ENCODE measurements at regions not wholly inside any gene's neighbourhood (a gene's known extent, or its start where the extent isn't known, plus 50 kb on each side); places are given as distances from the start of the nearest gene placed in this dataset.

DNA sequence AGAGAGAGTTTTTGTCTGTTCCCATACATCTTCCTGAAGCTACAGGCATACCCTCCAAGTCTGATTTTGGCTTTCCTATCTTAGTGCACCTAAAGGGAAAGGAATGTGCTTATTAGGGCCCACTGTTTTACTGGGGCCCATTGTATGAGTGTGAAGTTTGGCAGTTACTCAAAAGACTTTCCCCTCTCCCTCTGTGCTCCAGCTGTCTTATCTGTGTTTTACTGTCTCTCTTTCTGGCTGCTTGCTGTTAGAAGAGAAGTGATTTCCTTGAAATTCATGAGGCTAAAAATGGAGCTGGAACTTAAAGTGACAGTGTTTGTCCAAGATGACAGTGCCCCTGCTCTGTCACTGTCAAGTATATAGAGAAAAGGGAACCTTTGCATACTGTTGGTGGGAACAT, 436.2 kb downstream of the OCA2 start:
- Histone ChIP-seq H3K36me3 (no peaks in the 10 kb centered on the region), H3K4me3 (no peak overlapping the region), H3K4me1 (no peaks in the 10 kb centered on the region), H3K9me3 (no peaks in the 10 kb centered on the region), H3K27ac (no peak overlapping the region), H3K27me3 (no peaks in the 10 kb centered on the region)
- DNase-seq (no peak), ATAC-seq (no peak)
- TF ChIP-seq, protein P1, sequence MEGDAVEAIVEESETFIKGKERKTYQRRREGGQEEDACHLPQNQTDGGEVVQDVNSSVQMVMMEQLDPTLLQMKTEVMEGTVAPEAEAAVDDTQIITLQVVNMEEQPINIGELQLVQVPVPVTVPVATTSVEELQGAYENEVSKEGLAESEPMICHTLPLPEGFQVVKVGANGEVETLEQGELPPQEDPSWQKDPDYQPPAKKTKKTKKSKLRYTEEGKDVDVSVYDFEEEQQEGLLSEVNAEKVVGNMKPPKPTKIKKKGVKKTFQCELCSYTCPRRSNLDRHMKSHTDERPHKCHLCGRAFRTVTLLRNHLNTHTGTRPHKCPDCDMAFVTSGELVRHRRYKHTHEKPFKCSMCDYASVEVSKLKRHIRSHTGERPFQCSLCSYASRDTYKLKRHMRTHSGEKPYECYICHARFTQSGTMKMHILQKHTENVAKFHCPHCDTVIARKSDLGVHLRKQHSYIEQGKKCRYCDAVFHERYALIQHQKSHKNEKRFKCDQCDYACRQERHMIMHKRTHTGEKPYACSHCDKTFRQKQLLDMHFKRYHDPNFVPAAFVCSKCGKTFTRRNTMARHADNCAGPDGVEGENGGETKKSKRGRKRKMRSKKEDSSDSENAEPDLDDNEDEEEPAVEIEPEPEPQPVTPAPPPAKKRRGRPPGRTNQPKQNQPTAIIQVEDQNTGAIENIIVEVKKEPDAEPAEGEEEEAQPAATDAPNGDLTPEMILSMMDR (IDR thresholded peaks at IDR 0.05): no peak
- intact Hi-C loops (cut with DNase I): no loop called here

DNA sequence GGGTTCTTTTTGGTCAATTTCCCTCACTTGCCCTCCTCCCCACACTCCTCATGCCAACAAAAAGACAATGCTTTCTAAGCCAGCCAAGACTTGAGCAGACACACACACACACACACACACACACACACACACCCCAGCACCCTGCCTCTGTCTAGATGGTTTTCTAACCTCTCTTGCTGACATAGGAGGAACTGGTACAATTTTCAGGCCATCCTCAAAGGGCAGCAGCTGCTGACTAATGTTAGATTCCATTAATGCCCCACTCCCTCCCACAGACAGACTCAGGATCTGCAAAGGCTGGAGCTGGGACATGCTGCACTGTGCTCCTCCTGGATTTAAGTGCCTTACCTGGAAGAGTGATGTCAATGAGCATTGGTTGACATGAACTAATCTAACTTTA, 438.4 kb downstream of the OCA2 start:
- DNase-seq (no peak), ATAC-seq (no peak)
- intact Hi-C loops (cut with DNase I): no loop called here
- Histone ChIP-seq H3K4me3 (no peak overlapping the region), H3K36me3 (no peaks in the 10 kb centered on the region), H3K27ac (no peak overlapping the region), H3K9me3 (no peaks in the 10 kb centered on the region), H3K4me1 (no peaks in the 10 kb centered on the region), H3K27me3 (no peaks in the 10 kb centered on the region)
- TF ChIP-seq, protein P1 (IDR thresholded peaks at IDR 0.05): no peak

DNA sequence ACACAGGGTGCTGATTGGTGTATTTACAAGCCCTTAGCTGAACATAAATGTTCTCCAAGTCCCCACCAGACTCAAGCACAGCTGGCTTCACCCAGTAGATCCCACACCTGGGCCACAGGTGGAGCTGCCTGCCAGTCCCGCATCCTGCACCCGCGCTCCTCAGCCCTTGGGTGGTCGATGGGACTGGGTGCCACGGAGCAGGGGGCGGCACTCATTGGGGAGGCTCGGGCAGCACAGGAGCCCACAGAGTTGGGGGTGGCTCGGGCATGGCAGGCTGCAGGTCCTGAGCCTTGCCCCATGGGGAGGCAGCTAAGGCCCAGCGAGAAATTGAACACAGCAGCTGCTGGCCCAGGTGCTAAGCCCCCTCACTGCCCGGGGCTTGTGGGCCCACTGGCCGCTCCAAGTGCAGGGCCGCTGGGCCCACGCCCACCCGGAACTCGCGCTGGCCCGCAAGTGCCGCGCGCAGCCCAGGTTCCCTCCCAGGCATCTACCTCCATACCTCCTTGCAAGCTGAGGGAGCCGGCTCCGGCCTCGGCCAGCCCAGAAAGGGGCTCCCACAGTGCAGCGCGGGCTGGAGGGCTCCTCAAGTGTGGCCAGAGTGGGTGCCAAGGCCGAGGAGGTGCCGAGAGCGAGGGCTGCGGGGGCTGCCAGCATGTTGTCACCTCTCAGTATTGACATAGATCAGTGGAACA, 442.7 kb downstream of the OCA2 start:
- Histone ChIP-seq H3K4me3 (no peak overlapping the region), H3K36me3 (no peaks in the 10 kb centered on the region), H3K27ac (no peak overlapping the region), H3K27me3 (no peaks in the 10 kb centered on the region), H3K4me1 (no peaks in the 10 kb centered on the region), H3K9me3 (no peaks in the 10 kb centered on the region)
- DNase-seq: no peak
- no peak for ATAC-seq
- intact Hi-C loops (cut with DNase I): no loop called here
- TF ChIP-seq, protein P1 (IDR thresholded peaks at IDR 0.05): no peak

DNA sequence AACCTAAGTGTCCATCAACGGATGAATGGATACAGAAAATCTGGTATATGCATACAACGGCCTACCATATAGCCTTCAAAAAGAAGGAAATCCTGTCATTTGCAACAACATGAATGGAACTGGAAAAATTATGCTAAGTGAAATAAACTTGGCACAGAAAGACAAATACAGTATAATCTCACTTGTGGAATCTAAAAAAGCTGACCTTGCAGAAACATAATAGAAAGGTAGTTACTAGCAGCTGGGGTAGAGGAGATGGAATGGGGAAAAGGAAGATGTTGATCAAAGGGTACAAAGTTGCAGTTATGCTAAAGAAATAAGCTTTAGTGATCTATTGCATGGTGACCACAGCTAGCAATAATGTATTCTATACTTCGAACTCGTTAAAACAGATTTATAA, 444.1 kb downstream of the OCA2 start:
- TF ChIP-seq, protein P1 (IDR thresholded peaks at IDR 0.05): no peak
- ATAC-seq (no peak), DNase-seq (no peak)
- H3K27me3 ChIP-seq: no peaks in the 10 kb centered on the region
- no peaks in the 10 kb centered on the region for H3K36me3 ChIP-seq
- H3K27ac ChIP-seq: no peak overlapping the region
- intact Hi-C loops (cut with DNase I): no loop called here
- H3K9me3 ChIP-seq: no peaks in the 10 kb centered on the region
- no peaks in the 10 kb centered on the region for H3K4me1 ChIP-seq
- H3K4me3 ChIP-seq: no peak overlapping the region

DNA sequence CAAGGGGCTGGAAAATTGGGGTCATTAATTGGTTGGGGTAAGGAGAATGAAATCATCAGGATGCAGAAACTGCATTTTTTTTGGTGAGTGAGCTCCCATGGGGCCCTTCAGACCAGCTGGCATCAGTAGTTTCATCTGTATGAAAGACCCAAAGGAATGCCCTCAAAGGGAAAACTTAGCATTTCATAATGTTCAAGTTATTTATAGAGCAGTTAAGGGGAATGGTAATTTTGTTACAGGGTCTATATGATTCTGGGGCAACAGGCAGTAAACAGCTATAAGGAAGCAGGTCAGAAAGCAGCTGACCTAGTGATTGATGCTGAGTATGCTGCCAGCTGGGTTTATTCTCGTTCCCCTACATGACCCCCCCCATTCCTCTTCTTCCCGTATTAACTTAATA, 448.9 kb downstream of the OCA2 start:
- no peaks in the 10 kb centered on the region for H3K4me1 ChIP-seq
- no peaks in the 10 kb centered on the region for H3K36me3 ChIP-seq
- intact Hi-C loops (cut with DNase I): no loop called here
- no peak overlapping the region for H3K27ac ChIP-seq
- no peaks in the 10 kb centered on the region for H3K9me3 ChIP-seq
- no peak for DNase-seq
- ATAC-seq: no peak
- no peak overlapping the region for H3K4me3 ChIP-seq
- TF ChIP-seq, protein P1 (IDR thresholded peaks at IDR 0.05): no peak
- no peaks in the 10 kb centered on the region for H3K27me3 ChIP-seq

DNA sequence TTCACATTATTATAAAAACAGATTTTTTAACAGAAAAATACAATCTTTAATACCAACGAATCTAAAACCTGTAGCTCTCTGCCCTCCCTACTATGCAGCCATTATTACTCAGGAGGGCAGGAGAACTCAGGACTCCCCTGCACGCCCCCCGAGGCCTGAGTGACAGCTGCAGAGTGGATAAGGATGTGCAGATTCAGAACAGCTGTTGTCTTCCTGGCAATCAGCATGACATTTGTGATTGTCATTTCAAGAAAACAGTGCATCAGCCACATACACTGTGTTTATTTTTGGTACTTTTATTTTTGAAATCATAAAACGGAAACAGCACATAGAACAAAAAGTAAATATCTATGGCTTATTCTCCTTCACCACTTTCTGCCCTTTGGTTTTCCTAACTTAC, 450.8 kb downstream of the OCA2 start:
- Histone ChIP-seq H3K9me3 (no peaks in the 10 kb centered on the region), H3K36me3 (no peaks in the 10 kb centered on the region), H3K4me1 (no peaks in the 10 kb centered on the region), H3K27ac (no peak overlapping the region), H3K27me3 (no peaks in the 10 kb centered on the region), H3K4me3 (no peak overlapping the region)
- intact Hi-C loops (cut with DNase I): no loop called here
- TF ChIP-seq, protein P1 (IDR thresholded peaks at IDR 0.05): no peak
- ATAC-seq: no peak
- no peak for DNase-seq

Data from upper lobe of right lung (tissue), 1 donor.